ENCODE measurements at regions not wholly inside any gene's neighbourhood (a gene's known extent, or its start where the extent isn't known, plus 50 kb on each side); places are given as distances from the start of the nearest gene placed in this dataset.

- no peak for DNase-seq (ENCODE audit: low spot score)
Observed at GRCh38 chr2:198498516-198498915, 694.1 kb downstream of the PLCL1 start.

DNA sequence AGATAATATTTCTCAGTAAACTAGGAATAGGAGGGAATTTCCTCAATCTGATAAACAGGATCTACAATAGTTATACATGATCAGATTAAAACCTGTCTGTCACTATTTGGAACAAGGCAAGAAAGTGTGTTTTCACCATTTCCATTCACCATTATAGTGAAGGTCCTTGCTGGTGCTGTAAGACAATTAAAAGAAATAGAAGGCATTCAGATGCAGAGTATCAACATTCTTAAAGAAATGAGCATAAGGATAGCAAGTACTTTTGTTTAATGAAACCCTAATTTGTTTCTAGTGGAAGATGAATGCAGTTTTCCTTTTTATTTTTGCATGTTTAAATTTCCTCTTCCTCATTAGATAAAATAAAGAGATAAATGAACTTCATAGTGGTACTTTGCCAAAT, 693.7 kb downstream of the PLCL1 start:
- DNase-seq (ENCODE audit: low spot score) = no peak

DNA sequence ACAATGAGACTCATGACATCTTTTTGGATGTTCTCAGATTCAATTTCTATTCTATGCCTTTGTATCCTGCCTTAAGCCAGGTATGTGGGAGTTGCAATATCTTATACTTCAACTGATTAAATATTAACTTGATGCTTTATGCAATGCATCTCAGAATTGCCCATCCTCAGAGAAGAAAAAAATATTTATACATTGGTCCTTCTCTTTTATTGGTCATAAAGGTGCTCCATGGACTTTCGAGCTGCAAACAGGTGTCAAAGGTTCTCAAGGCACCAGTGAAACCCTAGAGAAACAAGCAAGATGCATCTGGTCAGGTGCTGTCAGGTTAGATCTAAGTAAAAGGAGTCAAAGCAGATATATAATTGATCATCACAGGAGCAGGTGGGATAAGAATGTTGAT, 690.5 kb downstream of the PLCL1 start:
- DNase-seq (ENCODE audit: low spot score) = no peak

- DNase-seq (ENCODE audit: low spot score) = no peak
Observed at GRCh38 chr2:198490748-198491147, 686.4 kb downstream of the PLCL1 start.

- no peak for DNase-seq (ENCODE audit: low spot score)
Observed at GRCh38 chr2:198488964-198489363, 684.6 kb downstream of the PLCL1 start.

DNA sequence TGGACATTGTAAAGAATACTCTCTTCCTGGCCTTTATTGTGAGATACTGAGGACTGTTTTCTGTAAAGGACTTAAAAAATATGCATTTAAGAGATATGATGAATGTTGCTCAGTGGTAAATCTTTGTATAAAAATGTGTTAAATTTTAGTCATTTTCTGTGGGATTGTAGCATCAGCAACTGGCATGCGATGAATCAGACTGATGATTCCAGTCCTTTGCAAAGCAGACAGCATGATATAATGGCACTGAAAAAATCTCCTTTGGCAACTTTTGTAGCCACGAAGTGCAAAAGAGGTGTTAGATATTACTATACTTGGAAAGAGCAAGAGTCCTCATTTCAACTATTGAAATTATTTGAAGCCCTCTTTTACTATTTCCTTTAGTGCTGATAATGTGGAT, 678.7 kb downstream of the PLCL1 start:
- DNase-seq (ENCODE audit: low spot score) = no peak

- DNase-seq (ENCODE audit: low spot score) = no peak
Observed at GRCh38 chr2:198479065-198479464, 674.7 kb downstream of the PLCL1 start.

GRCh38 chr2:198478361-198478760, 674.0 kb downstream of the PLCL1 start:
- DNase-seq (ENCODE audit: low spot score) = no peak

DNA sequence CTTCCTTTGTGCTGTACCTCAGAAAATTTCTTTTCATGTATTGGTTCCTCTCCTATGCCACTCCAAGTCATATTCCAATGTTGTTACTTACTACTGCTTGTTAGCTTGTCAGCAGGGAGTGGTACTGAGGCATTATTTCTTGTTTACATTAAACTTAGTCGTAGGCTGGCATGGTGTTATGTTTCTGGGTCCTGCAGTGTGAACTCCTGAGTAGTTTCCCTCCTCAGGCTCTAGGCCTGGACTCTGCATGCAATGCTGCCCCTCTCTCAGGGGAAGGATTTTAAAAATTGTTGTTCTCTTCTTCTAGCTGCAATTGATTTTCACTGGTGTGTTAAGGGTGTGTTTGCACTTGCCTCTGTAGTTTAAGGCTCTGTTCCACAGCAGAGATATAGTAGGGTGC, 671.6 kb downstream of the PLCL1 start:
- DNase-seq (ENCODE audit: low spot score) = no peak

DNA sequence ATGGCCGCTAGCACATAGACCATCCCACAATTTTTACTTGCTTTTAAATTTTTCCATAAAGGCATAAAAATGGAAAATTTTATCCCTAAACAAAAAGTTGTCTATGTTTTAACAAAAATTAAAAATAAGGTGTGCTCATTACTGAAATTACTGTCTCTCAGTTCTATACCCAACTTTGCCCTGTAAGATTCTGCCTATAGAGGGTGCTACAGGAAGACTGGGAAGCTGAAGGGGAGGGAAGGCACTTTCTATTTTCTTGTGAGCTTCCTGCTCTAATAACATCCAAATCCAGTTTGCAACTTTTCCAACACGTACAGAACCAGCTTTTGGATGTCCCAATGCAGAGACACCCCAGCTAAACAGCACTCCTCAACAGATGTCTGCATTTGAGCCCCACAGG, 666.9 kb downstream of the PLCL1 start:
- DNase-seq (ENCODE audit: low spot score) = no peak

- DNase-seq (ENCODE audit: low spot score) = no peak
Observed at GRCh38 chr2:198468136-198468535, 663.7 kb downstream of the PLCL1 start.

DNA sequence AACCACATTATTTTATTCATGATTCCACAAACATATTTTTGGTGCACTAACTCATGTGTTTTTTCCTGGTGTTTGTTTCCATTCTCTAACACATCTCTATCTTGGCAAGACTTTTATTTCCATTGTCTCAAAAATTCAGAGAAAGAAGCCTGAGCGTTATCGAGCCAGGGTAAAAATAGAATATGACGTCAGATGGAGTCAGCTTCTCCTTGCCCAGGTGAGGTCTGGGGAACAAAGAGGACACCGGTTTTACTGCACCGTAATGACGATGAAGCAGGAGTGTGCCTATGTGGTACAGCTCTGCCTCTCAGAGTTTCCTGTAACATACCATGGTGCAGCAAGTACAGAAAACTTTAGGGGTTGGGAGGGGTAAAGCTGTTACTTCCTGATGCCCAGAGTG, 661.6 kb downstream of the PLCL1 start:
- DNase-seq (ENCODE audit: low spot score) = no peak

- no peak for DNase-seq (ENCODE audit: low spot score)
Observed at GRCh38 chr2:198456418-198456817, 652.0 kb downstream of the PLCL1 start.

DNA sequence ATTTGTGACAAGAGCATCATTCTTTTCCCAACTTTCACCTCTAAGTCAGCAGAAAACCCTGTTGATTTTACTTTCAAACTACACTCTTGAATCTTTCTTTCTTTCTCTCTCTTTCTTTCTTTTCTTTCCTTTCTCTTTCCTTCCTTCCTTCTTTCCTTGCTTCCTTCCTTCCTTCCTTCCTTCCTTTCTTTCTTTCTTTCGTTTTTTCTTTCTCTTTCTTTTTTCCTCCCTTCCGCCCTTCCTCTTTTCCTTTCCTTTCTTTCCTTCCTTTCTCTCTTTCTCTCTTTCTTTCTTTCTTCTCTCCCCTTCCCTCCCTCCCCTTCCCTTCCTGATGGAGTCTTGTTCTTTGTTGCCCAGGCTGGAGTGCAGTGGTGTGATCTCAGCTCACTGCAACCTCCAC, 649.5 kb downstream of the PLCL1 start:
- DNase-seq (ENCODE audit: low spot score) = no peak

GRCh38 chr2:198452327-198452726, 647.9 kb downstream of the PLCL1 start:
- no peak for DNase-seq (ENCODE audit: low spot score)

DNA sequence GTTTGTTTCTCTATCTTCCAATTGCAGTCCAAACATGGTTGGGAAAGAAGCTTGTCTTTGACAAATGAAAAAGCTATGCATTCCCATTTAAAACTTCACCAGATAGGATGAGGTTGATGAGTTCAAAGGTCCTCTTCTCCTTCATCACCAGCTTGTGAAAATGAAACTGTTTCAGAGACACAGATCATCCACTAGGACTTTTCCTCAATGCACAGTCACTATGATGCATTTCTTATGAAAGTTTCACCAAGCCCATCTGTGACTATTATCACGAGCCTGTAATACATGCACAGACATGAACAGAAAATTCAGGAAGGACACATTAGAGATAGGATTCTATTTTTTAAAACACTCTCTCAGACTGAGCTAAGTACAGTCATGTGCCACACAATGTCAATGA, 644.4 kb downstream of the PLCL1 start:
- no peak for DNase-seq (ENCODE audit: low spot score)

GRCh38 chr2:198444800-198445287, 640.5 kb downstream of the PLCL1 start:
- DNase-seq (ENCODE audit: low spot score) = no peak

- no peak for DNase-seq (ENCODE audit: low spot score)
Observed at GRCh38 chr2:198441901-198442300, 637.5 kb downstream of the PLCL1 start.

GRCh38 chr2:198441246-198441645, 636.9 kb downstream of the PLCL1 start:
- no peak for DNase-seq (ENCODE audit: low spot score)

DNA sequence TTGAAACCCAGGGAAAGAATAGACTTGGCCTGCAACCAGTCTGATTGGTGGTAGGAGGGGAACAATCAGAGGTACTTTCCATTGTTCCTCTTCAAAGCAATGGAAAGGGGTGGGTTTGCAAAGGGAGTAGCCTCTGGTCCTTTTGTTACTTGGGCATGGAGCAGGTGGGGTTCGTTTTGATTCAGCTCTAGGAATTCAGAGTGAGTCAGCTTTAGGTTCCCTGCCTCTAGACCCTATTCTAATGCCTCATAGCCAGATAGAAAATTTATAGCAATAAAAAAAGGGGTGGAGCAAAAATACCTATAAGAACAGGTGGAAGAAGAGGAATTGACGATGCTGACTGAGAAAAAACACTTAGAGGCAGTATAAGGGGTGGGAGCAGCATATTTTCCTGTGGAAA, 636.4 kb downstream of the PLCL1 start:
- DNase-seq (ENCODE audit: low spot score) = no peak

- no peak for DNase-seq (ENCODE audit: low spot score)
Observed at GRCh38 chr2:198438331-198438730, 633.9 kb downstream of the PLCL1 start.

GRCh38 chr2:198424112-198424511, 619.7 kb downstream of the PLCL1 start:
- no peak for DNase-seq (ENCODE audit: low spot score)

DNA sequence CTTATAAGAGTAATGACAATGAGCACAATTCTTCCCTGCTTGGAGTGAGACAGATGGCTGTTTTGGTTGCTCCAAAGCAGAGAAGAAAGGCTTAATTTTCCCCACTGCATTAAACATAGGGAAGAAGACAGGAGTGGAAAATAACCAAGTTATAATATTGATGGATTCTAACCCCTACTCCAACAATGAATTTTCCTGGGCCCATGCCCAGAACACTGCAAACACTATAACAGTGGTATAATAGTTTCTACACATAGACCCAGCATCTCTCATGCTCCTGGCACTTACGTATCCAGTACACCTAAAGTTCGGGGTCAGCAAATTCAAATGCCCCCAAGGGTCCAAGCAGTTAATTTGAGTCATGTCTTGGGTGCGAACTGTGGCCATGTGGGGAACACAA, 613.4 kb downstream of the PLCL1 start:
- DNase-seq (ENCODE audit: low spot score) = no peak

DNA sequence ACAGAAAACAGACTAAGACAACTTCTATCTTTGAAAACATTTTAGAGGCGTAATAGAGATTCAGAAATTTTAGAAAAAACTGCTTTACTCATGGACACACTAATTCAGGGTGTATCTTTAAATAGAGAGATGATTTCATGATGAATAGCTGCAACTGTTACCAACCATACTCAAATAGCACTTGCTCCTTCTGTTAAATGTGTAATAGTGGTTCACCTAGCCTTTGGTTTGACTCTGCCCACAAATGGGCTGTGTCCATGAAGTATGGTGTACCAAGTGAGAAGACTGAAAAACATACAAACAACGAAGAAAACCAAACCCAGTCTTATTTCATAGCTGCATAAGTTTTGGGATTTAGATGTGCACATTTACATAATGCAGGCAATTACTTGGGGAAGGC, 610.6 kb downstream of the PLCL1 start:
- no peak for DNase-seq (ENCODE audit: low spot score)

- DNase-seq (ENCODE audit: low spot score) = no peak
Observed at GRCh38 chr2:198411936-198412335, 607.5 kb downstream of the PLCL1 start.

Data from ecto neural progenitor cell (in vitro differentiated cells).